Left cardiac atrium (tissue), 4 donors: ENCODE measurements at regions not wholly inside any gene's neighbourhood (a gene's known extent, or its start where the extent isn't known, plus 50 kb on each side); places are given as distances from the start of the nearest gene placed in this dataset.
A peak's percentile ranks its signal among the peaks of the same experiment; 100 is the strongest.

Source experiments
- ATAC-seq, 2 donors: fragments of 200-7000 bp; cut with Tn5 transposase; one replicate each; pipeline ENCODE4 v1.9.1; 2020; ENCODE audit warnings: mild to moderate bottlenecking in 2 of 2, moderate library complexity in 2 of 2
- DNase-seq: peaks from one replicate; pipeline ENCODE4 v3.0.0-alpha.2; 2020
- intact Hi-C, 2 donors: fragments of 100-400 bp; cut with DNase I; formaldehyde crosslinking; loops; one replicate each; pipeline versions ENCODE4 v1.14.1 to v1.15.1; 2022 to 2023
- donor health status: DM: no; HTN: yes; CAD: no.
- donor health status: DM: no; HTN: yes; CAD: no; lungs with severe emphysema.
- donor health status: DM: yes; HTN: yes; CAD: no.
- donor health status: Dilated cardiomyopathy.

DNA sequence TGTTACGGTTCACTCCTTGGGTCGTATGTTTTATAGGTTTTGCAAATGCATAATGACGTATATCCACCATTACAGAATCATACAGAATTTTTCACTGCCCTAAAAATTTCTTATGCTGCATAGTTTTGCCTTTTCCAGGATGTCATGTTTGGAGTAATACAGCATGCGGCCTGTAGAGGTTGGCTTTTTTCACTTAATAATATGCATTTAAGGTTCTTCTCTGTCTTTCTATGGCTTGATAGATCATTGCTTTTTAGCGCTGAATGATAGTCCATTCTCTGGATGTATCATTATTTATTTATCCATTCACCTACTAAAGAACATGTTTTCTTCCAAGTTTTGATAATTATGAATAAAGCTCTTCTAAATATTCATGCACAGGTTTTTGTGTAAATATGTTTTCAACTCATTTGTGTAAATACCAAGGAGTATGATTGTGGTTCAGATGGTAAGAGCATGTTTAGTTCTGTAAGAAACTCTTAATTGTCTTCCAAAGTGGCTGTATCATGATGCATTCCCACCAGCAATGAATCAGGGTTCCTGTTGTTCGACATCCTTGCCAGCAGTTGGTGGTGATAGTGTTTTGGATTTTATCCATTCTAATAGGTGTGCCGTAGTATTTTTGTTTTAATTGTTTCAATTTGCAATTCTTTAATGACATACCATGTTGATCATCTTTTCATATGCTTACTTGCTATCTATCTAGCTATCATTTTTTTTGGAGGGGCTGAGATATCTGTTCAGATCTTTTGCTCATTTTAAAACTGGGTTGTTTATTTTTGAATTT is 531.2 kb upstream of the GHITM start:
- intact Hi-C loops, result no loop called here
- ATAC-seq (no peak), DNase-seq (no peak)

DNA sequence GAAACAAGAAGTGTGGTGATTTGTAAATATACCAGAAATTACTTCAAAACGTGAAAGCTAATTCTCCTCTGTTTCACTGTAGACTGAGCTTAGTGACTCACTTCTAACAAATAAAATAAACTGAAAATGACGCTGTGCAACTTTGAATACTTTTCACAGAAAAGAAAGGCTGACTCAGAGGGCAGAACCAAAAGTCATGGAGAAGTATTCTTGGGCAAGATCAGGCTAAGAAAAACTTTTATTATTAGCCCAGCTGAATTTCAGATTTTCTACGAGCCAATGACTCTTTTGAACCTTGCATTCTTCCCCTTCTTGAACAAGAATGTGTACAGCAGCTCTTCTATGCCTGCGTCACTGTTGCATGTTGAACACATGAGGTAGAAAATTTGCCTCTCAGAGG is 527.3 kb upstream of the GHITM start:
- no peak for ATAC-seq
- intact Hi-C loops, result no loop called here
- DNase-seq, result no peak

DNA sequence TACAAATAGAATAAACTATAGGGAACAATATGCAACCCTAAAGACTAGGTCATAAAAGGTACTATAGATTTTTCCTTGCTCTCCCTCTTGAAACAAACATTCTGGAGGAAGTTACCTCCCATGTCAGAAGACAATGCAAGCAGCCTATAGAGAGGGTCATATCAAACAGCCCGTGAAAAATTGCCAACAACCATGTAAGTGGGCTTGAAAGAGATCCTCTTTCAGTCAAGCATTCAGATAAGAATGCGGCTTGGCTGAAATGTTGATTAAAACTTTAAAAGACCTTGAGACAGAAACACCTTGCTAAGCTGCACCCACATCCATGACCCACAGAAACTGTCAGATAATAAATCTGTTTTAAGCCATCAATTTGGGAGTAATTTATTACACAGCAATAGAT is 526.6 kb upstream of the GHITM start:
- intact Hi-C loops, result no loop called here
- DNase-seq, result no peak
- ATAC-seq, result no peak

DNA sequence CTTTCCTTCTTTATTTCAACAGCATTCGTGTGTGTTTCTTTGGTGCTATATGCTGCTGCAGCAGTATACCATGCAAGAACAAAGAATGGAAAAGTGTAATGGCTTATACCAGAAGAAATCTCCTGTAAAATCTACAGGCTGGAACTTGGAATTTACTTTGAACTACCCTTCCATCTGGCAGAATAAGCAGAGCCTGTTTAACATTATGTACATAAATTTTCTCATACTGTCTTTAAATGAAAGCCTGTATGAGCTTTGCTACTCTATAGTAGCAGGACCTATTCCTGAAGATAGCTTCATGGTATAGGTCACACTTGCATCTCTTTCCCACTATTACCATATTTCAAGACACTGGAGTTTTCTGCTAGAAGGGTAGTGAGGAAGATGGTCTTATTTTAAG is 522.1 kb upstream of the GHITM start:
- ATAC-seq (no peak), DNase-seq (no peak)
- intact Hi-C loops, result no loop called here

DNA sequence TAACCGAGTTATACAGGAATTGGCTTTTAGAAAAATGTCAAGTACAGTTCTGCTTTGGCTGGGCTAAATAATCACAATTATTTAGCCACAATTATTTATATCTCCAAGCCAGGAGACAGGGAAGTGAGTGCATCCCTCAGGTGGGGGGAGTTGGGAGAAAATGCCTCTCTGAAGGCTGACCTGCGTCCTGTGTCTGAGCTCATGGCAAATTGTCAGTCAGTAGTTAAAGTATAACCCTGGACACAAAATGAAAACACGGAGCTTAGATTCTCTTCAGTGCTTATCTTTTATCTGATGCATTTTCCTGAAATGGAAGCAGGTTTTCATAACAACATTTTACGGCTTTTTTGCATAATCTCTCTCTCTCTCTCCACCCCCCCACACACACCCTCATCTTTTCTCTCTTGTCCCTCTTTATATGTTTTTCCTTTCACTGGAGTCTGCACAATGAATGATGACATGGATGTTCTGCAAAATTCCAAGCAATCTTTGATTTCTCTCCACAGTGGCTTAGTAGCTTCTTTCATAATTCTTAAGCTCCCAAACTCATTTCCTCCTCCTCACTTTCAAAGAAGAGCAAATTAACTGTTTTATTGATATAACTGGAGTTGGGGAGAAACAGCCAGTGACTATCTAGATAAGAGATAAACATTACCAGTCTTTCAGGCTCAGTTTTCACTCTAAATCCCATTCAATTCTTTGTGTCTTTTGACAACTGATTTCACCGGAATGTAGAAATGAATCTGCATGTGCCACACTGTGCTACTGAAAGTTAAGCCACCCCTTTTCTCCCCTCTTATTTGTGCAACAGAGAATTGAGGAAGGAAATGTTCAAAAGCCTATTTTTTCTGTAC is 521.4 kb upstream of the GHITM start:
- no peak for DNase-seq
- no peak for ATAC-seq
- intact Hi-C loops, result no loop called here

DNA sequence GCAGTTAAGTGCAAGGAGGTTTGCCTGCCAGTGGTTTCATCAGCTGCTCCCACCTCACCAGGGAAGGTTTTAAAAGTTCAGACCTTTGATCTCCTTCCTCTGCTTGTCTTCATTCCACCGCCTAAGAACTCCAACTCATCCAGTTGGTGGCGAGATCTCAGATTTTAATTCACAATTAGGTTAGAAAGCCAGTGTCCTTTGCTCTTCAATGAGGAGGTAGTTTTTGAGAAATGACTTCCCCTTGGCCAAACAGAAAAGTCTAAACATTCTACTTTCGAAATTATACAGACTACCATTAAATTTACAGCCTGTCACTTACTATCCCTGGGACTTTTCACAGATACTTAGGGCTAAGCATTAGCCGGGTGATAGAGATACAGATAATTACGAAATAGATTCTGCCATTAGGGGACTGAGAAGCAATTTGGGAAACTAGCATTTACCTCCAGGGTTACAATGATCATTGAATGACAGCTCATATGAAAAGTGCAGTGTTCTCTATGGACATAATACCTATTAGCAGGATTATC is 513.4 kb upstream of the GHITM start:
- no peak for DNase-seq
- intact Hi-C loops, result no loop called here
- no peak for ATAC-seq

DNA sequence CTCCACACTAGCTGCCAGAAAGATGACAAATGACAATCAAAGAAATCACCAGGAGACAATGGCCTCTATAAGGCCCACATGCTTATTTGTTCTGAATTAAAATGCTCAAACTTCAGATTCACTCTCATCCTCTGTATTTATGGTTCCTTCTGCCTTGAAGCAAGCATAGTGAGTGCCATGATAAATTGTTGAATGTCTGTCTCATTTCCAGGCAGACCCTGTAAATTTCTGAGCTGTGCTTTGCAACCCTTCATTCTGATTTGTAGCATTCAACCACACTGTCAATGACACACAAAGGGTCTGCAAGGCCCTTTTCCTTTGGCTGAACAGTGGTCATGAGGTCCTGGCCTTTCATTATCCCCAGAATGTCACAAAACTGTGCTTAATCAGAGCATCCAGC is 506.6 kb upstream of the GHITM start:
- no peak for DNase-seq
- ATAC-seq, result no peak
- intact Hi-C loops, result no loop called here

DNA sequence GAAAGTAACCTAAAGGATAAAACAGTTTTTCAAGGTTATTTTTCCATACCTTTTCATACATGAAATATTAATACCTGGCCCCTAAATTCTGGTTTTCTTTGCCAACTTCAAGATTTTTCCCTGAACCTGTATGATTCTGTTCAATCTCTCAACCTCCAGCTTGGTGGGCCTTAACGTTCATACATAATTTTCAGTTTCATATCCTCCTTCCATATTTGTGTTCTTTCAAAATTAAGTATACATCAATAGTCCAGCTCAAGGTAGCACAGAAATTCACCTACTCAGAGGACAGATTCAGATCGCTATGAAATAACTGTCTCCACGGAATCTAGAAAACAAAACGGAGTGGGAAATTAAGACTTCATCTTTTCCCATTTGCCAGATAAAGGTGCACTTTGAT is 505.8 kb upstream of the GHITM start:
- ATAC-seq (no peak), DNase-seq (no peak)
- intact Hi-C loops, result no loop called here

DNA sequence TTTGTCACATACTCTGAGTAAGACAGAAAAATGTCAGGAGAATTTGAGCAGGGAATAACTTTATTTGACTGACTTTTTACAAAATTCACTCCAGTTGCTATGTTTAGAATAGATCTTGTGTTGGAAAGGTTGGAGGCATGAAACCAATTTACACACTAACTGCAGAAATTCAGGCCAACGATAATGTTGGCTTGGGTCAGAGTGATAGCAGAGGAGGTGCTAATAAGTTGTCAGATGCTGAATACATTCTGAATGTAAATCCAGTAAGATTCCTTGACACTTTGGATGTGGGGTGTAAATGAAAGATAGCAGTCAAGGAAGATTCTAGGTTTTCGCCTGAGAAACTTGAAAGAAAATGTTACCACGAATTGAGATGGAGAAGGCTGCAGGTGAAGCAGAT is 502.5 kb upstream of the GHITM start:
- intact Hi-C loops, result no loop called here
- ATAC-seq, result no peak
- no peak for DNase-seq

DNA sequence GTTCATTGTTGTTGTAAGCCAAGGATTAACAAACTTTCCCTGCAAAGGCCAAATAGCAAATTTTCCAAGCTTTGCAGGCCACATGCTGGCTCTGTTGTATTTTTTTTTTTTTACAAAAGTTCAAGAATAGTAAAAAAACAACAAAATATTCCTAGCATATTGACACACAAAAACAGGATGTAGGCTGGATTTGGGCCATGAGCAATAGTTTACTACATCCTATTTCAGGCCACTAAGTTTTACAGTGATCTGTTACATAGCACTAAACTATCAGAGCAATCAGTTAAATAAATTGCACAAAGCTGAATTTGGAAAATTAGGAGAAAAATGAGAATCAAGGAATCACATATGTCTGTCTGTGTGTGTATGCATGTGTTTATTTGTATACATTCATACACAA is 491.8 kb upstream of the GHITM start:
- intact Hi-C loops, result no loop called here
- ATAC-seq, result no peak
- DNase-seq, result no peak

DNA sequence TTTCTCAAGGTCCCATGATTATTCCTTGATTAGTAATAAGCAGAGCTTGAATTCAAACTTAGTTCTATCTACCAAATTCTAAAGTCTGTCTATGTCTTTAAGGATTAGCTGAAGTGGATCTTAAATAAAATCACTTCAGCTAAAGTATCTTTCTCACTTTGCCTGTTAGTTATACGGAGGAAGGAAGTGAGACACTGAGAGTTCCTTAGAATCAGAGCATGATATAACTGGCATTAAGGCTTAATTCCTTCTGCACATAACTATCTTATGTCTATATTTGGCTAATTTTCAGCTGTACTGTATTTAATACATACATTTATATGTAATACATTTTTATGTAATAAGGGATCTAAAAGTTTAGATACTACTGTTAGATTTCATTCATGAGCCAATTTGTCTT is 491.1 kb upstream of the GHITM start:
- ATAC-seq, result no peak
- intact Hi-C loops, result no loop called here
- DNase-seq, result no peak

DNA sequence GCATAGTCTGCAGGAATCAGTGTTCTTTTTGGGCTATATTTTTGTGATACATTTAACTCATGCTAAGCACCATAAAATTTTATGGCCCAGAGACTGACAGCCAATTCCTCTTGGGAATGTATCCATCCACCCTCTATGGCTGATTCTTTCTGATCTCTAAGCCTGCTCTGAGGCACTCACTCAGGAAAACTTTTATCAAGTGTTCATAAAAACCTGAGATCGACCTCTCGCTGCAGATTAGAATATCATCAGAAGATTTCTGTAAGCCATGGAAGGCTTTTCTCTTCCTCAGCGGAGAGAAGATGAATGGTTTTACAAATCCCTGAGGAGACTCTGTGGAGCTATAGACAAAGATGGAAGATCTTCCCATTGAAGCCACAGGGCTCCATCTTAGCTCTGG is 489.8 kb upstream of the GHITM start:
- DNase-seq (no peak), ATAC-seq (no peak)
- intact Hi-C loops, result no loop called here

DNA sequence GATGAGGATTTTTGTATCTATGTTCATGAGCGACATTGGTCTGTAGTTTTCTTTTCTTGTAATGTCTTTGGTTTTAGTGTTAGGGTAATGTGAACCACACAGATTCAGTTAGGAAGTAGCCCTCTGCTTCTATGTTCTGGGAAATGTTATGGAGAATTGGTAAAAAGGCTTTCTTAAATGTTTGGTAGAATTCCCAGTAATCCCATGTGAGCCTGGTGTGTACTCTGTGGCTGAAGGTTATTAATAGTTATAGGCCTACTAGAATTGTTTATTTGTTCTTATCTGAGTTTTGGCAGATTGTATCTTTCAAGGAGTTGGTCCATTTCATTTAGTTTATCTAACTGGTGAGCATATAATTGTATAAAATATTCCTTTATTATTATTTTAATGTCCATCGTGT is 484.6 kb upstream of the GHITM start:
- DNase-seq (no peak), ATAC-seq (no peak)
- intact Hi-C loops, result no loop called here

DNA sequence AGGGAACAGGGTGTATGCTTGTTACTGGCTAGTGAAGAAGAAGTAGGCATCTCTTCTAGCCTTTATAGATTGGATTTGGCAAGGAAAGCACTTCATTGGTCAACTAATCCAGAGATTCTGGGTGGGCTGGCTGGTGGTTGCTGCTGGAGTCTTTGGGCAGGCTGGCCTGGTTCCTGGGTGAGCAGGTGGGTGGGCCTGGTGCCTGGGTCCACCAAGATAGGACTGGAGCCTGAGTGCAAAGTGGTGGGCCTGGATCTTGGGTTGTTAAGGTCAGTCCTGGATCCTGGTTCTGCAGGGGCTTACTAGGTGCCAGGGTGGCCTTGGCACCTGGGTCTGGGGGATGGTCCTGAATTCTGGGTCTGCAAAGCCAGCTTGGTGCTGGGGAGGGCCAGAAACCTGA is 482.4 kb upstream of the GHITM start:
- no peak for ATAC-seq
- intact Hi-C loops, result no loop called here
- no peak for DNase-seq

DNA sequence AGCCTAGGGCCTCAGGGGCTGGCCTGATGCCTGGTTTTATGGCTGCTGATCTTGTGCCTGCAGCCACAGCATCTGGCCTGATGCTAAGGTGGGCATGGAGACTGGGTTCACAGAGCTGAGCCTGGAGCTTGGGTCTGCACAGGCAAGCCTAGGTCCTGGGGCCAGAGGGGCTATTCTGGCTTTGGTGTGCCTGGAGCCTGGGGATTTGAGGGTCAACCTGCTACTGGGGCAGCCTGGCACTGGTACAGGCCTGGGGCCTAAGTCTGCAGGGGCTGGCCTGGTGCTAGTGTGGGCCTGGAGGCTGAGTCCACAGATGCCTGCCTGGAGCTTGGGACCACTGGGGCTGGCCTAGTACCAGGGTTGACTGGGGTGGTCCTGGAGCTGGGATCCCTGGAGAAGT is 481.8 kb upstream of the GHITM start:
- DNase-seq (no peak), ATAC-seq (no peak)
- intact Hi-C loops, result no loop called here

DNA sequence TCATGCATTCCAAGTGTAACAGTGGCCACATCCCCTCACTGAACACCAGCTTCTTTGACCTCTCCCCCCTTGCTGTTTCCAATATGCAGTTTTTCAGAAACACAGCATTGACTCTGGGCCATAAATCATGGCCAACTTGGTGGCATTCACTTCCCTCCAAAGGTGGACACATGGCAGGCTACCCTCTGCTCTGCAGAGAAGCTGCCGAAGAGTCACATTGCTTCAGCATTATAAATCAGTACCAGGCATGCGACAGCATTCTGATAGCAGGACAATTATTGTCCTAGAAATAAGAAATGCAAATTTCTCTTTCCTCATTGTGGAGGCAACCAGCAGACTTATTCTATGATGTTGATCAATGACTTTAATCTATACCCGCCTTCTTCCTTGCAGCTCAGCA is 475.4 kb upstream of the GHITM start:
- intact Hi-C loops, result no loop called here
- DNase-seq (no peak), ATAC-seq (no peak)

DNA sequence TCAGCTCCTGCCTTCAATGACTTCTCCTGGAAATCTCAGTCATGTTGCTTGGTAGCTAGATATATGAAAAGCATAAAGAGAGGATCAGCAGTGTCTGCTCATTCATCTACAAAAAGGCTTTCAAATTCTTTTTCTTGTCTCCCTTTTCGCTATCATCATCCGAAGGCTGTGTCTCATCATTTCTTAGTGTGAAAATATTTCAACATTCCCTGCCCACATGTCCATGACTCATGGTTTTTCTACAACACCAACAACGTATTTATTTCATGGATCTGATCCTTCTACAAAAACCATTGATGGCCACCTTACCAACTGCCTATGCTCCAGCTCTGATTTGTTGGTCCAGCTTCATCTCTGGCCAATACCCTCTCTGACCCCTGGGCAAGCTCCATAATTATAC is 472.5 kb upstream of the GHITM start:
- peak in 1 of 2 donors; percentile 53 for ATAC-seq

DNA sequence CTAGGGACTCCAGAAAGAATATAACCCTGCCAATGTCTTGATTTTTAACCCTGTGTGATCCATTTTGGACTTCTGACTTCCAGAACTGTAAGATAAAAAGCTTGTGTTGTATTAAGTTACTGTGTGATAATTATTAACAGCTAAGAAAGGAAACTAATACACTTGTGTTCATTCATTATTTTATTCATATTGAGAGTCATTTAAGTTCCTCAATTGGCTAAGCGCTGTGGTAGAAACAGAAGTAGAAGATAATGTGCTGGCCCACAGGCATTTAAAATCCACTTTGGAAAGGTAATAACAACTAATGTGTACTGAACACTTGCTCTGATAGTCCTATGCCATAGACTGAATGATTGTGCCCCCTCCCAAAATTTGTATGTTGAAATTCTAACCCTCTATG is 471.7 kb upstream of the GHITM start:
- ATAC-seq, result no peak
- no peak for DNase-seq
- intact Hi-C loops, result no loop called here

More for the DNA sequence above, 472.5 kb upstream of the GHITM start:
- intact Hi-C loops, result no loop called here
- DNase-seq, result no peak

DNA sequence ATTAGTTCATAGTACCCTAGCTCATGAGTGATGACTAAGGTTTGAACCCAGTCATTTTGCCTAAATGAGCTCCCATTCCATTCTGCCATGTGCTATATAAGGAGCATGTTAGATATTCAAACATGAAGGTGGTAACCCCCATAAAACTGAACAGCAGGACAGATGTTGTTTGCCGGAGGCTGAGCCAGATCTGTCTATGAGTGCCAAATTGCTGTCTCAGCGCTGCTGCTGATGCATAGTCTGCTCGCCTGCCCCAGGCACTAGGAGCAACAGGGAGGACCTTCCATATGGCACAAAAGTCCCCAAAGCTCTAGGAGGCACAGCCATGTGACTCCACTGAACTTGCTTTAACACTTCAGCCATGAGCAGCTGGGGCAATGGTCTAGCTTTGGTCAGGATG is 466.0 kb upstream of the GHITM start:
- DNase-seq (no peak), ATAC-seq (no peak)
- intact Hi-C loops, result no loop called here

DNA sequence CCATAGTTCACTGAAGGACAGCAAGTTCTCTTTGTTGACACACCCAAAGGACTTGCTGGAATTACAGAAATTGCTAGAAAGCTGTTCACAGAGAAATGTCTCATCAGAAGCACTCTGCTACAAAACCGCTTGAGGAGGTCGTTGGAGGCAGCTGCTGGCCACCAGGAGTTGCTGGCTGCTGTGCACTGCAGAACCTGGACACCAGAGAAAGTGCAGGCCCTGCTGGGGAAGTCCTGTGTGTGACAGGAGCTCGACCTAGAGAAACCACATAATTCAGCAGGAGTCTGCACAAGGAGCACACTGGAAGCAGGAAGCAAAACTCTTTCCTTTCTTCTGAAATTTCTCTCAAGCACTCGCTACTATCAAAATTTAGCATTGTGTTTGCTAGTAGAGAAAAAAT is 461.5 kb upstream of the GHITM start:
- DNase-seq (no peak), ATAC-seq (no peak)
- intact Hi-C loops, result no loop called here

DNA sequence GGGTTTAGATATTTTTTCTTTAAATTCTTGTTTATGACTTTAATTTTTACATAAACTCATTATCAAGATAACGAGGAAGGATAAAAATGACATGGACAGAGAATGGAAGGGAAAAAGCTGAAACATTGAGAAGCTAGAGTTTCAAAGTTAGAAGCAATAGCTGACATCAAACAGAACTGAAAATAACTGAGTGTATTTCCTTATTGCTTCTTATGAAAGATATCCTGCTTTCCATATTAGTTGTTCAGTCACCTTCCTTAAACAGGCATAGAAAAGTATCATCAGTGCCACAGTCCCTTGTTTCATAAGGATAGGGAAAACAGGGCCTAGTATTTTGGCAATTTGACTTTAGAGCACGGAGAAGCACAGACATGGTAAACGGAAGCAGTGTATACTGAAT is 460.5 kb upstream of the GHITM start:
- ATAC-seq, result no peak
- intact Hi-C loops, result no loop called here
- DNase-seq, result no peak
